HCT116 (cell line): ENCODE measurements at regions not wholly inside any gene's neighbourhood (a gene's known extent, or its start where the extent isn't known, plus 50 kb on each side); places are given as distances from the start of the nearest gene placed in this dataset.

Experiments
- ATAC-seq: fragments of 200-7000 bp; cut with Tn5 transposase; 2 replicates; pipeline ENCODE4 v1.9.1; 2020; ENCODE audit warnings: mild to moderate bottlenecking, moderate library complexity
- BruUV-seq: library from RNA; stranded (reverse); fragments of 400-500 nt; replicated peaks from 2 replicates; lab custom pipeline; 2021; lab: Mats Ljungman, UMichigan
- CTCF ChIA-PET: fragments of 300-600 bp; sonication (Branson Sonifier 250); formaldehyde crosslinking; loops from one replicate; lab custom pipeline; 2021; ENCODE audit warnings: antibody characterized with exemption; lab: Charles Lee
- POLR2A ChIA-PET: fragments of 300-600, 350-600 bp; sonication (Branson Sonifier 250); formaldehyde crosslinking; loops from one replicate; lab custom pipeline; 2021; ENCODE audit warnings: antibody characterized with exemption; lab: Charles Lee
- RAD21 ChIA-PET, 2 experiments: fragments of 300-600 bp; sonication (Branson Sonifier 250); formaldehyde crosslinking; loops; one replicate each; lab custom pipeline; 2023; ENCODE audit warnings: low total read pairs in 2 of 2; ENCODE audit not compliant: uncharacterized antibody in 2 of 2, unreplicated experiment in 2 of 2, low non-redundant PET in 1 of 2; lab: Charles Lee
- DNase-seq: peaks from one replicate; pipeline ENCODE4 v3.0.0-alpha.2; 2010; ENCODE audit warnings: low read depth, low spot score
- H2AFZ ChIP-seq: fragments of 200-600 bp; shearing (Covaris generic), sonication (generic); 2 replicates; pipeline ENCODE4 v1.6.1; 2017; ENCODE audit warnings: low read depth, mixed run types, mixed read lengths, antibody characterized with exemption, low read length; ENCODE audit not compliant: poor library complexity, severe bottlenecking
- H3K27ac ChIP-seq: 2 replicates; pipeline ENCODE4 v1.5.1; 2012; ENCODE audit warnings: low read depth, low read length
- H3K27me3 ChIP-seq: fragments of 200-600 bp; sonication (generic); 2 replicates; pipeline ENCODE4 v1.6.1; 2016; ENCODE audit warnings: mixed run types, low read length, mixed read lengths; ENCODE audit not compliant: insufficient read depth
- H3K36me3 ChIP-seq, 2 experiments: fragments of 200-500 bp in 1 of 2; fragments of 200-600 bp in 1 of 2; sonication (Bioruptor generic) in 1 of 2; sonication (generic) in 1 of 2; 2 replicates each; pipeline versions ENCODE4 v1.5.1 to v1.6.1; 2014 to 2016; ENCODE audit warnings: low read length in 2 of 2, inconsistent platforms in 1 of 2, mixed read lengths in 1 of 2, mixed run types in 1 of 2; ENCODE audit not compliant: insufficient read depth in 2 of 2, control insufficient read depth in 1 of 2
- H3K4me1 ChIP-seq, 2 experiments: fragments of 200-600 bp in 1 of 2; sonication (generic) in 1 of 2; 2 replicates each; pipeline versions ENCODE4 v1.5.1 to v1.6.1; 2012 to 2017; ENCODE audit warnings: low read length in 2 of 2, inconsistent platforms in 1 of 2, mild to moderate bottlenecking in 1 of 2, mixed read lengths in 1 of 2, mixed run types in 1 of 2, moderate library complexity in 1 of 2; ENCODE audit not compliant: insufficient read depth in 2 of 2, control insufficient read depth in 1 of 2
- H3K4me2 ChIP-seq: fragments of 200-600 bp; sonication (generic); 2 replicates; pipeline ENCODE4 v1.6.1; 2017; ENCODE audit warnings: mixed run types, low read length, mixed read lengths
- H3K4me3 ChIP-seq, 2 experiments: fragments of 200-600 bp in 1 of 2; sonication (generic) in 1 of 2; replicated peaks in 1 of 2; 2 replicates each; pipeline ENCODE4 v1.5.1; 2011 to 2016; ENCODE audit warnings: low read length in 2 of 2, control low read depth in 1 of 2, low read depth in 1 of 2, mild to moderate bottlenecking in 1 of 2, mixed read lengths in 1 of 2, mixed run types in 1 of 2
- H3K79me2 ChIP-seq: fragments of 200-600 bp; sonication (generic); 2 replicates; pipeline ENCODE4 v1.6.1; 2017; ENCODE audit warnings: mild to moderate bottlenecking, mixed run types, low read length, moderate library complexity, mixed read lengths; ENCODE audit not compliant: insufficient read depth
- H3K9ac ChIP-seq: fragments of 200-600 bp; sonication (generic); 2 replicates; pipeline ENCODE4 v1.6.1; 2016; ENCODE audit warnings: low read length, mixed read lengths
- H3K9me2 ChIP-seq: fragments of 200-600 bp; sonication (generic), shearing (Covaris generic); 2 replicates; pipeline ENCODE4 v1.6.1; 2017; ENCODE audit warnings: mixed run types, mild to moderate bottlenecking, moderate library complexity; ENCODE audit not compliant: insufficient read depth
- H3K9me3 ChIP-seq, 2 experiments: fragments of 200-500 bp in 1 of 2; fragments of 200-600 bp in 1 of 2; sonication (Bioruptor generic) in 1 of 2; sonication (generic) in 1 of 2; 2 replicates each; pipeline ENCODE4 v1.6.1; 2014 to 2017; ENCODE audit warnings: low read length in 2 of 2, mixed read lengths in 2 of 2, inconsistent platforms in 1 of 2, low read depth in 1 of 2, mild to moderate bottlenecking in 1 of 2, mixed run types in 1 of 2, moderate library complexity in 1 of 2; ENCODE audit not compliant: control insufficient read depth in 1 of 2, insufficient read depth in 1 of 2
- H4K20me1 ChIP-seq: fragments of 200-600 bp; sonication (generic), shearing (Covaris generic); 2 replicates; pipeline ENCODE4 v1.6.1; 2017; ENCODE audit warnings: mixed run types, mild to moderate bottlenecking, moderate library complexity; ENCODE audit not compliant: insufficient read depth
- FOSL1 ChIP-seq: IDR thresholded peaks from 2 replicates; pipeline ENCODE4 v1.6.1; 2012; ENCODE audit warnings: low read depth
- POLR2AphosphoS5 ChIP-seq: IDR thresholded peaks from 2 replicates; pipeline ENCODE4 v1.6.1; 2011; ENCODE audit warnings: mild to moderate bottlenecking, low read depth, low read length, moderate library complexity
- RAD21 ChIP-seq: IDR thresholded peaks from 2 replicates; pipeline ENCODE4 v1.6.1; 2012; ENCODE audit warnings: low read depth, mild to moderate bottlenecking
- SP1 ChIP-seq: IDR thresholded peaks from 2 replicates; pipeline ENCODE4 v1.6.1; 2012; ENCODE audit warnings: low read depth
- TCF7L2 ChIP-seq: IDR thresholded peaks from 2 replicates; pipeline ENCODE4 v1.7.0; 2011; ENCODE audit warnings: borderline replicate concordance, inconsistent platforms; ENCODE audit not compliant: insufficient read depth, insufficient read length; ENCODE audit errors: extremely low read depth
- ZNF274 ChIP-seq: fragments of 200-500 bp; sonication (Bioruptor generic); IDR thresholded peaks from 2 replicates; pipeline ENCODE4 v1.6.1; 2014; ENCODE audit warnings: mild to moderate bottlenecking, low read depth, low read length, inconsistent platforms
- intact Hi-C: fragments of 100-400 bp; cut with micrococcal nuclease; formaldehyde crosslinking; loops from 2 replicates; pipeline ENCODE4 v1.10.0; 2022
- TF ChIP-seq, protein P1 (sequence below): IDR thresholded peaks from 2 replicates; pipeline ENCODE4 v1.6.1; 2011; ENCODE audit warnings: mild to moderate bottlenecking, low read length, moderate library complexity; ENCODE audit not compliant: insufficient replicate concordance; ENCODE audit errors: extremely low read depth
- TF ChIP-seq, protein P2 (sequence below), 3 experiments: fragments of 200-600 bp in 1 of 3; sonication (generic) in 1 of 3; IDR thresholded peaks in 2 of 3; conservative IDR thresholded peaks in 1 of 3; 2 replicates each; pipeline ENCODE4 v1.5.1; 2012 to 2017; ENCODE audit warnings: low read depth in 2 of 3, low read length in 2 of 3, antibody characterized with exemption in 1 of 3, borderline replicate concordance in 1 of 3, control low read depth in 1 of 3, mild to moderate bottlenecking in 1 of 3, mixed read lengths in 1 of 3, mixed run types in 1 of 3, moderate library complexity in 1 of 3; ENCODE audit not compliant: insufficient read depth in 1 of 3

DNA sequence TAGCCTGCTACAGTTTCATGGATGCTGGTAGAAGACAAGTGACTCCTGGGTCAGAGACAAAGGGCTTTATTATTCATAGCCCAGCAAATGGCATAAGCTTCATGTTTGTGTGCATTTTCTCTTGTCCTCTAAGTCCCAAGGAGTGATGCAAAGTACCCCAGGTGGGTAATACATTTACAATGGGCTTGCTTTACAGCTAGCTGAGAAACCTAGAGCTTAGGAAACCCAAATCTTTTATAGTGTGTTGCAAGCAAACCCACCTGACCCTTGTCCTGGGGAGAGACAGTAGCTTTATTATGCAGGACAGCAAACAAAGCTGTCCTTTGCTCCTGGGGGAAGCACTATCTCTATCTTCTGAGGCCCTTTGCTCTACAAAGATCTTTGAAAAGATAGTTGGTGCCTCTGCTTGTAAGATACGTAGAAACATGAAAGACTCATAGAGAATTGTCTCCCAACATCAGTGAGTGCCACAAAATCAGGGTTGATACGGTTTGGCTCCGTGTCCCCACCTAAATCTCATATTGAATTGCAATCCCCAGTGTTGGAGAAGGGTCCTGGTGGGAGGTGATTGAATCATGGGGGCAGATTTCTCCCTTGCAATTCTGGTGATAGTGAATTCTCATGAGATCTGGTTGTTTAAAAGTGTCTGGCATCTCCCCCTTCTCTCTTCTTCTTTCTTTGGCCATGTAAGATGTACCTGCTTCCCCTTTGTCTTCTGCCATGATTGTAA is 315.8 kb upstream of the USP24 start:
- DNase-seq (no peak), ATAC-seq (no peak)
- Histone ChIP-seq H3K4me1 (no peaks in the 10 kb centered on the region), H3K9me3 (no peaks in the 10 kb centered on the region), H3K27me3 (no peaks in the 10 kb centered on the region), H2AFZ (no peak overlapping the region), H3K9me2 (no peaks in the 10 kb centered on the region), H3K9ac (no peak overlapping the region), H3K79me2 (no peaks in the 10 kb centered on the region), H3K4me3 (no peak overlapping the region), H3K27ac (no peak overlapping the region), H3K36me3 (no peaks in the 10 kb centered on the region), H4K20me1 (no peaks in the 10 kb centered on the region), H3K4me2 (no peak overlapping the region)
- intact Hi-C loops: no loop called here
- ChIA-PET RAD21 (no interaction called here), CTCF (no interaction called here), POLR2A (no interaction called here)
- TF ChIP-seq TCF7L2 (no peak), POLR2AphosphoS5 (no peak), ZNF274 (no peak), SP1 (no peak), RAD21 (no peak), FOSL1 (no peak)
- TF ChIP-seq, protein P1, sequence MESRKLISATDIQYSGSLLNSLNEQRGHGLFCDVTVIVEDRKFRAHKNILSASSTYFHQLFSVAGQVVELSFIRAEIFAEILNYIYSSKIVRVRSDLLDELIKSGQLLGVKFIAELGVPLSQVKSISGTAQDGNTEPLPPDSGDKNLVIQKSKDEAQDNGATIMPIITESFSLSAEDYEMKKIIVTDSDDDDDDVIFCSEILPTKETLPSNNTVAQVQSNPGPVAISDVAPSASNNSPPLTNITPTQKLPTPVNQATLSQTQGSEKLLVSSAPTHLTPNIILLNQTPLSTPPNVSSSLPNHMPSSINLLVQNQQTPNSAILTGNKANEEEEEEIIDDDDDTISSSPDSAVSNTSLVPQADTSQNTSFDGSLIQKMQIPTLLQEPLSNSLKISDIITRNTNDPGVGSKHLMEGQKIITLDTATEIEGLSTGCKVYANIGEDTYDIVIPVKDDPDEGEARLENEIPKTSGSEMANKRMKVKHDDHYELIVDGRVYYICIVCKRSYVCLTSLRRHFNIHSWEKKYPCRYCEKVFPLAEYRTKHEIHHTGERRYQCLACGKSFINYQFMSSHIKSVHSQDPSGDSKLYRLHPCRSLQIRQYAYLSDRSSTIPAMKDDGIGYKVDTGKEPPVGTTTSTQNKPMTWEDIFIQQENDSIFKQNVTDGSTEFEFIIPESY: no peak
- TF ChIP-seq, protein P2, sequence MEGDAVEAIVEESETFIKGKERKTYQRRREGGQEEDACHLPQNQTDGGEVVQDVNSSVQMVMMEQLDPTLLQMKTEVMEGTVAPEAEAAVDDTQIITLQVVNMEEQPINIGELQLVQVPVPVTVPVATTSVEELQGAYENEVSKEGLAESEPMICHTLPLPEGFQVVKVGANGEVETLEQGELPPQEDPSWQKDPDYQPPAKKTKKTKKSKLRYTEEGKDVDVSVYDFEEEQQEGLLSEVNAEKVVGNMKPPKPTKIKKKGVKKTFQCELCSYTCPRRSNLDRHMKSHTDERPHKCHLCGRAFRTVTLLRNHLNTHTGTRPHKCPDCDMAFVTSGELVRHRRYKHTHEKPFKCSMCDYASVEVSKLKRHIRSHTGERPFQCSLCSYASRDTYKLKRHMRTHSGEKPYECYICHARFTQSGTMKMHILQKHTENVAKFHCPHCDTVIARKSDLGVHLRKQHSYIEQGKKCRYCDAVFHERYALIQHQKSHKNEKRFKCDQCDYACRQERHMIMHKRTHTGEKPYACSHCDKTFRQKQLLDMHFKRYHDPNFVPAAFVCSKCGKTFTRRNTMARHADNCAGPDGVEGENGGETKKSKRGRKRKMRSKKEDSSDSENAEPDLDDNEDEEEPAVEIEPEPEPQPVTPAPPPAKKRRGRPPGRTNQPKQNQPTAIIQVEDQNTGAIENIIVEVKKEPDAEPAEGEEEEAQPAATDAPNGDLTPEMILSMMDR (IDR thresholded peaks at IDR 0.05 in 2 of 3, conservative IDR thresholded peaks at IDR 0.05 in 1 of 3; ENCODE audit: borderline replicate concordance in 1 of 3, insufficient read depth in 1 of 3, low read depth in 2 of 3, low read length in 2 of 3): no peak
- BruUV-seq: no TSS peak
